22Rv1 (cell line): ENCODE measurements at regions not wholly inside any gene's neighbourhood (a gene's known extent, or its start where the extent isn't known, plus 50 kb on each side); places are given as distances from the start of the nearest gene placed in this dataset.

Source experiments
- ZFX ChIP-seq: fragments of 450-650 bp; IDR thresholded peaks from 2 replicates; pipeline ENCODE4 v1.6.1; 2017; ENCODE audit warnings: antibody characterized with exemption, borderline replicate concordance
- TF ChIP-seq, protein P1 (sequence below): fragments of 450-650 bp; IDR thresholded peaks from 2 replicates; pipeline ENCODE4 v1.5.1; 2017; ENCODE audit warnings: mild to moderate bottlenecking

DNA sequence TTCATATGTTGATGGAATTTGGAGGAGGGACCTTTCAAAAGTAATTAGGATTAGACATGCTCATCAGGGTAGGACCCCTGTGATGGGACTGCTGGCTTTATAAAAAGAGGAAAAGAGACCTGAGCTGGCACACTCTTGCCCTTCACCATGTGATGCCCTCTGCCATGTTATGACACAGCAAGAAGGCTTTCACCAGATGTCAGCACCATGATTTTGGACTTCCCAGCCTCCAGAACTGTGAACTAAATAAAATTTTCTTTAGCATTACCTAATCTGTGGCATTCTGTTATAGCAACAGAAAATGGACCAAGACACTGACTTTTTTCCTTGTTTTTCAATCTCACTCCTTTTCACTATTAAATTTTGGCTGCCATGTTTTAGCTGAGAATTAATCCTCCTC is 105.0 kb upstream of the TMPO start:
- TF ChIP-seq, protein P1, sequence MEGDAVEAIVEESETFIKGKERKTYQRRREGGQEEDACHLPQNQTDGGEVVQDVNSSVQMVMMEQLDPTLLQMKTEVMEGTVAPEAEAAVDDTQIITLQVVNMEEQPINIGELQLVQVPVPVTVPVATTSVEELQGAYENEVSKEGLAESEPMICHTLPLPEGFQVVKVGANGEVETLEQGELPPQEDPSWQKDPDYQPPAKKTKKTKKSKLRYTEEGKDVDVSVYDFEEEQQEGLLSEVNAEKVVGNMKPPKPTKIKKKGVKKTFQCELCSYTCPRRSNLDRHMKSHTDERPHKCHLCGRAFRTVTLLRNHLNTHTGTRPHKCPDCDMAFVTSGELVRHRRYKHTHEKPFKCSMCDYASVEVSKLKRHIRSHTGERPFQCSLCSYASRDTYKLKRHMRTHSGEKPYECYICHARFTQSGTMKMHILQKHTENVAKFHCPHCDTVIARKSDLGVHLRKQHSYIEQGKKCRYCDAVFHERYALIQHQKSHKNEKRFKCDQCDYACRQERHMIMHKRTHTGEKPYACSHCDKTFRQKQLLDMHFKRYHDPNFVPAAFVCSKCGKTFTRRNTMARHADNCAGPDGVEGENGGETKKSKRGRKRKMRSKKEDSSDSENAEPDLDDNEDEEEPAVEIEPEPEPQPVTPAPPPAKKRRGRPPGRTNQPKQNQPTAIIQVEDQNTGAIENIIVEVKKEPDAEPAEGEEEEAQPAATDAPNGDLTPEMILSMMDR: no peak
- TF ChIP-seq ZFX: no peak
